ENCODE measurements at regions not wholly inside any gene's neighbourhood (a gene's known extent, or its start where the extent isn't known, plus 50 kb on each side); places are given as distances from the start of the nearest gene placed in this dataset.

- no peak overlapping the region for H3K27ac Mint-ChIP-seq
- H3K4me1 Mint-ChIP-seq: peaks cover 9% of the 10 kb centered on the region
- H3K27me3 Mint-ChIP-seq (ENCODE audit: low read depth, poor library complexity): peaks cover 24% of the 10 kb centered on the region
- H3K4me3 Mint-ChIP-seq: no peak overlapping the region
- H3K36me3 Mint-ChIP-seq (ENCODE audit: low read depth): no peaks in the 10 kb centered on the region
- H3K9me3 Mint-ChIP-seq: peaks cover 33% of the 10 kb centered on the region
- no peak for DNase-seq
- TF ChIP-seq, protein P1, sequence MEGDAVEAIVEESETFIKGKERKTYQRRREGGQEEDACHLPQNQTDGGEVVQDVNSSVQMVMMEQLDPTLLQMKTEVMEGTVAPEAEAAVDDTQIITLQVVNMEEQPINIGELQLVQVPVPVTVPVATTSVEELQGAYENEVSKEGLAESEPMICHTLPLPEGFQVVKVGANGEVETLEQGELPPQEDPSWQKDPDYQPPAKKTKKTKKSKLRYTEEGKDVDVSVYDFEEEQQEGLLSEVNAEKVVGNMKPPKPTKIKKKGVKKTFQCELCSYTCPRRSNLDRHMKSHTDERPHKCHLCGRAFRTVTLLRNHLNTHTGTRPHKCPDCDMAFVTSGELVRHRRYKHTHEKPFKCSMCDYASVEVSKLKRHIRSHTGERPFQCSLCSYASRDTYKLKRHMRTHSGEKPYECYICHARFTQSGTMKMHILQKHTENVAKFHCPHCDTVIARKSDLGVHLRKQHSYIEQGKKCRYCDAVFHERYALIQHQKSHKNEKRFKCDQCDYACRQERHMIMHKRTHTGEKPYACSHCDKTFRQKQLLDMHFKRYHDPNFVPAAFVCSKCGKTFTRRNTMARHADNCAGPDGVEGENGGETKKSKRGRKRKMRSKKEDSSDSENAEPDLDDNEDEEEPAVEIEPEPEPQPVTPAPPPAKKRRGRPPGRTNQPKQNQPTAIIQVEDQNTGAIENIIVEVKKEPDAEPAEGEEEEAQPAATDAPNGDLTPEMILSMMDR (IDR thresholded peaks at IDR 0.05): no peak
Measured at GRCh38 chr14:98366429-98366828, 905.6 kb downstream of the BCL11B start.

- Mint-ChIP-seq H3K4me3 (no peak overlapping the region), H3K36me3 (ENCODE audit: low read depth) (no peaks in the 10 kb centered on the region), H3K4me1 (peaks cover 9% of the 10 kb centered on the region), H3K27ac (no peak overlapping the region), H3K9me3 (peaks cover 33% of the 10 kb centered on the region), H3K27me3 (ENCODE audit: low read depth, poor library complexity) (peaks cover 27% of the 10 kb centered on the region)
- DNase-seq: no peak
- TF ChIP-seq, protein P1 (IDR thresholded peaks at IDR 0.05): no peak
Measured at GRCh38 chr14:98368221-98368620, 903.8 kb downstream of the BCL11B start.

DNA sequence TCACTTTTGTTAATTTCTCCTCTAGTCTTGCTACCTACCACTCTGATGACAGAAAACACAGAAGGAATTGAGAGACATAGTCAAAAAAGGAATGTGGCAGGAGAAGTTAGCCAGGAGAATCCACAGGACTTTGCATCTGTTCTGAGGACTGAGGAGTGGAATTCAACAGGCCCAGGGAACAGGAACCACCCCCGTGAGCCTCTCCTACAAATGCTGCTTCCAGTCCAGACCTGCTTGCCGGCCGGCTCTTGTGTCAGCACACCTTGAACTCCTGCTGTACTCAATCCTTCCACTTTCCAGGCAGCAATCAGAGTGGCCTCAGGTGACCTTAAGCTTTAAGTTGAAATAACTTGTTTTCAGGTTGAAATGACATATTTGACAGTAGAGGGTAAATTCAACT is 903.1 kb downstream of the BCL11B start:
- no peak overlapping the region for H3K4me3 Mint-ChIP-seq
- no peaks in the 10 kb centered on the region for H3K36me3 Mint-ChIP-seq (ENCODE audit: low read depth)
- H3K9me3 Mint-ChIP-seq: peaks cover 33% of the 10 kb centered on the region
- peaks cover 9% of the 10 kb centered on the region for H3K4me1 Mint-ChIP-seq
- H3K27ac Mint-ChIP-seq: no peak overlapping the region
- TF ChIP-seq, protein P1 (IDR thresholded peaks at IDR 0.05): no peak
- H3K27me3 Mint-ChIP-seq (ENCODE audit: low read depth, poor library complexity): peaks cover 27% of the 10 kb centered on the region
- DNase-seq: no peak

GRCh38 chr14:98369344-98369743 is 902.7 kb downstream of the BCL11B start:
- no peaks in the 10 kb centered on the region for H3K36me3 Mint-ChIP-seq (ENCODE audit: low read depth)
- peaks cover 9% of the 10 kb centered on the region for H3K4me1 Mint-ChIP-seq

DNA sequence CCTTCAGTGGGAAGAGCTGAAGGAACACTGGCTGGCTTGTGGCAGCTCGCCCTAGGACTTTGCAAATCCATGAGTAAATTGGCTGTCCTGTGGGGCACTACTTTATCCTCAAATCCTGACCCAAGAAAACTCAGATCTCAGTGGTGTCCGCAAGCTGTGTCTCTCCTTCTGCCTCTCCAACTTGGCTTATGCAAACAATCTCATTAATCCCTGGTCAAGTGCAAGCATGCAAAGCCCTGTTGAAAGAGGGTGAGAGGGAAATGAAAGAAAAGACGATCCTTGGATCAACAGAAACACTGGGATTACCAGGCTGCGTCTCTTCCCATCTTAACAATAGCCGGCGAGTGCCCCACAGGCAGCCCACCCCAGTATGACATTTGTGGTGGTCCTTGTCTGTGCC is 901.6 kb downstream of the BCL11B start:
- Mint-ChIP-seq H3K36me3 (ENCODE audit: low read depth) (no peaks in the 10 kb centered on the region), H3K4me3 (no peak overlapping the region), H3K9me3 (peaks cover 33% of the 10 kb centered on the region), H3K27ac (no peak overlapping the region), H3K4me1 (peaks cover 9% of the 10 kb centered on the region), H3K27me3 (ENCODE audit: low read depth, poor library complexity) (peaks cover 18% of the 10 kb centered on the region)
- no peak for DNase-seq
- TF ChIP-seq, protein P1 (IDR thresholded peaks at IDR 0.05): no peak

More at GRCh38 chr14:98369344-98369743, 902.7 kb downstream of the BCL11B start:
- TF ChIP-seq, protein P1 (IDR thresholded peaks at IDR 0.05): no peak
- Mint-ChIP-seq H3K9me3 (peaks cover 33% of the 10 kb centered on the region), H3K27ac (no peak overlapping the region), H3K4me3 (no peak overlapping the region), H3K27me3 (ENCODE audit: low read depth, poor library complexity) (peaks cover 24% of the 10 kb centered on the region)
- no peak for DNase-seq

DNA sequence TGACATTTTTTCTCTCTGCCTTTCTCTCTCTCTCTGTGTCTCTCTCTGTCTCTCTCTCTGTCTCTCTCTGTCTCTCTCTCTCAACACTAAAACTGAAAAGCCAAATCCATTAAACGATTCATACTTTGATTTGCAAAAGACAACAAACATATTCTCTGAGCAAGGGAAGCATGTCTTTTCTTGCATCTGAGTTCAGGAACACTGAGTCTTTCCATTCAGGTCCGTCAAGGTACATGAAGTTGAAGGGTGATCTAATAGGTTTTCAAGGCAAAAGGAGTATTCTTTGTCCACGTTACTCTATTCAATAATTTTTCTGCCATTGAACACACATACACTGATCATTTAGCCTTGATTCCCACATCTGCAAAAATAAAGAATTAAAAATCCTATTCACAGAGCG is 900.9 kb downstream of the BCL11B start:
- TF ChIP-seq, protein P1 (IDR thresholded peaks at IDR 0.05): no peak
- no peaks in the 10 kb centered on the region for H3K36me3 Mint-ChIP-seq (ENCODE audit: low read depth)

More for the DNA sequence above, 900.9 kb downstream of the BCL11B start:
- H3K9me3 Mint-ChIP-seq: peaks cover 32% of the 10 kb centered on the region
- DNase-seq: no peak
- H3K27me3 Mint-ChIP-seq (ENCODE audit: low read depth, poor library complexity): peaks cover 21% of the 10 kb centered on the region
- H3K4me3 Mint-ChIP-seq: no peak overlapping the region
- peaks cover 9% of the 10 kb centered on the region for H3K4me1 Mint-ChIP-seq
- H3K27ac Mint-ChIP-seq: no peak overlapping the region

Data from nephron progenitor cell (in vitro differentiated cells).